H1 (cell line): ENCODE measurements at regions not wholly inside any gene's neighbourhood (a gene's known extent, or its start where the extent isn't known, plus 50 kb on each side); places are given as distances from the start of the nearest gene placed in this dataset.

Source experiments
- CTCF ChIA-PET: fragments of 300-600 bp; sonication (Branson Sonifier 250); formaldehyde crosslinking; loops from one replicate; lab custom pipeline; 2021; ENCODE audit not compliant: partially characterized antibody; lab: Charles Lee
- POLR2A ChIA-PET: fragments of 300-600 bp; sonication (Branson Sonifier 250); formaldehyde crosslinking; loops from one replicate; lab custom pipeline; 2021; ENCODE audit warnings: inconsistent platforms; ENCODE audit not compliant: partially characterized antibody; lab: Charles Lee
- DNase-seq, 2 experiments: peaks; one replicate each; pipeline versions ENCODE4 v3.0.0 to v3.0.0-alpha.2; 2010 to 2022; ENCODE audit warnings: low spot score in 2 of 2, low read depth in 1 of 2, mixed read lengths in 1 of 2
- FAIRE-seq: peaks from 2 replicates; lab custom pipeline; 2011; peaks lifted over from hg19 to GRCh38; lab: Jason Lieb, UNC
- H2AFZ ChIP-seq: 2 replicates; pipeline ENCODE4 v1.8.1; 2012; ENCODE audit warnings: low read length, inconsistent platforms
- H2AK5ac ChIP-seq: 2 replicates; pipeline ENCODE4 v1.6.1; 2013; ENCODE audit warnings: low read depth, low read length
- H2BK120ac ChIP-seq: replicated peaks from 2 replicates; pipeline ENCODE3; 2013; ENCODE audit warnings: low read depth, low read length, inconsistent platforms
- H2BK12ac ChIP-seq: 2 replicates; pipeline ENCODE4 v1.6.1; 2013; ENCODE audit warnings: low read depth, low read length
- H2BK15ac ChIP-seq: 2 replicates; pipeline ENCODE4 v1.6.1; 2013; ENCODE audit warnings: low read length
- H2BK20ac ChIP-seq: 2 replicates; pipeline ENCODE4 v1.6.1; 2013; ENCODE audit warnings: low read length
- H2BK5ac ChIP-seq: 2 replicates; pipeline ENCODE4 v1.6.1; 2013; ENCODE audit warnings: low read depth, low read length
- H3K14ac ChIP-seq: 2 replicates; pipeline ENCODE4 v1.6.1; 2013; ENCODE audit warnings: inconsistent platforms; ENCODE audit not compliant: insufficient read length
- H3K18ac ChIP-seq: 2 replicates; pipeline ENCODE4 v1.6.1; 2013; ENCODE audit warnings: low read length; ENCODE audit errors: extremely low read depth
- H3K23ac ChIP-seq: 2 replicates; pipeline ENCODE4 v1.6.1; 2013; ENCODE audit warnings: inconsistent platforms; ENCODE audit not compliant: insufficient read length
- H3K23me2 ChIP-seq: 2 replicates; pipeline ENCODE4 v1.6.1; 2013; ENCODE audit warnings: low read depth, low read length
- H3K27ac ChIP-seq: 2 replicates; pipeline ENCODE4 v1.6.1; 2011; ENCODE audit warnings: low read depth, low read length, inconsistent platforms
- H3K27me3 ChIP-seq, 4 experiments: replicated peaks in 1 of 4; 1 replicate in 1 of 4; 2 replicates in 3 of 4; pipeline versions ENCODE4 v1.6.1 to v1.8.1; 2011 to 2013; ENCODE audit warnings: low read length in 3 of 4, mild to moderate bottlenecking in 3 of 4, inconsistent platforms in 2 of 4, mixed read lengths in 2 of 4, moderate library complexity in 1 of 4; ENCODE audit not compliant: control insufficient read depth in 3 of 4, insufficient read depth in 3 of 4; ENCODE audit errors: extremely low read depth in 1 of 4
- H3K36me3 ChIP-seq, 4 experiments: 2 replicates each; pipeline versions ENCODE4 v1.6.1 to v1.8.1; 2011 to 2013; ENCODE audit warnings: mild to moderate bottlenecking in 4 of 4, low read length in 3 of 4, moderate library complexity in 2 of 4, control low read depth in 1 of 4, inconsistent platforms in 1 of 4; ENCODE audit not compliant: insufficient read depth in 4 of 4, control insufficient read depth in 2 of 4
- H3K4ac ChIP-seq: replicated peaks from 2 replicates; pipeline ENCODE3; 2013; ENCODE audit warnings: low read length, low read depth, mixed read lengths, inconsistent platforms; ENCODE audit not compliant: insufficient read length
- H3K4me1 ChIP-seq, 4 experiments: replicated peaks in 1 of 4; 1 replicate in 1 of 4; 2 replicates in 3 of 4; pipeline versions ENCODE4 v1.6.1 to v1.8.1; 2011 to 2013; ENCODE audit warnings: low read length in 3 of 4, inconsistent platforms in 2 of 4, mixed read lengths in 1 of 4; ENCODE audit not compliant: insufficient read depth in 4 of 4, control insufficient read depth in 3 of 4
- H3K4me2 ChIP-seq, 2 experiments: 2 replicates each; pipeline versions ENCODE4 v1.6.1 to v1.8.1; 2011 to 2013; ENCODE audit warnings: low read depth in 2 of 2, low read length in 2 of 2, control low read depth in 1 of 2, inconsistent platforms in 1 of 2, mild to moderate bottlenecking in 1 of 2; ENCODE audit not compliant: insufficient read depth in 1 of 2
- H3K4me3 ChIP-seq, 4 experiments: fragments of 200-600, 300-600 bp in 1 of 4; sonication (generic), shearing (Covaris generic), sonication (Bioruptor Twin) in 1 of 4; 2 replicates each; pipeline versions ENCODE4 v1.5.1 to v1.8.1; 2011 to 2016; ENCODE audit warnings: low read length in 4 of 4, low read depth in 3 of 4, control low read depth in 2 of 4, inconsistent platforms in 2 of 4, mild to moderate bottlenecking in 2 of 4, mixed read lengths in 1 of 4, moderate library complexity in 1 of 4; ENCODE audit not compliant: insufficient read depth in 2 of 4; ENCODE audit errors: extremely low read depth in 1 of 4
- H3K56ac ChIP-seq: replicated peaks from 2 replicates; pipeline ENCODE3; 2013; ENCODE audit warnings: low read depth, mild to moderate bottlenecking, mixed read lengths, low read length, inconsistent platforms; ENCODE audit not compliant: insufficient read length
- H3K79me1 ChIP-seq: 2 replicates; pipeline ENCODE4 v1.6.1; 2013; ENCODE audit warnings: low read depth, low read length, control low read depth
- H3K79me2 ChIP-seq, 2 experiments: 2 replicates each; pipeline versions ENCODE4 v1.6.1 to v1.8.1; 2012 to 2013; ENCODE audit warnings: low read length in 2 of 2, mild to moderate bottlenecking in 2 of 2, inconsistent platforms in 1 of 2; ENCODE audit not compliant: insufficient read depth in 2 of 2, control insufficient read depth in 1 of 2
- H3K9ac ChIP-seq, 4 experiments: replicated peaks in 1 of 4; 1 replicate in 1 of 4; 2 replicates in 3 of 4; pipeline versions ENCODE4 v1.6.1 to v1.8.1; 2011 to 2013; ENCODE audit warnings: low read depth in 3 of 4, low read length in 3 of 4, control low read depth in 2 of 4, mild to moderate bottlenecking in 2 of 4, moderate library complexity in 2 of 4, inconsistent platforms in 1 of 4; ENCODE audit errors: extremely low read depth in 1 of 4
- H3K9me3 ChIP-seq, 2 experiments: 2 replicates each; pipeline versions ENCODE4 v1.6.1 to v1.8.1; 2012 to 2013; ENCODE audit warnings: mild to moderate bottlenecking in 2 of 2, moderate library complexity in 2 of 2, control low read depth in 1 of 2, inconsistent platforms in 1 of 2, low read depth in 1 of 2, low read length in 1 of 2, mixed read lengths in 1 of 2; ENCODE audit not compliant: insufficient read depth in 2 of 2
- H4K20me1 ChIP-seq, 2 experiments: replicated peaks in 1 of 2; 2 replicates each; pipeline versions ENCODE3 to v1.8.1; 2011 to 2013; ENCODE audit warnings: inconsistent platforms in 2 of 2, low read length in 2 of 2, mild to moderate bottlenecking in 1 of 2; ENCODE audit not compliant: insufficient read depth in 2 of 2, control insufficient read depth in 1 of 2
- H4K5ac ChIP-seq: 2 replicates; pipeline ENCODE4 v1.6.1; 2013; ENCODE audit warnings: low read length, low read depth, mixed read lengths, inconsistent platforms; ENCODE audit not compliant: insufficient read length
- H4K8ac ChIP-seq: 2 replicates; pipeline ENCODE4 v1.8.0; 2013; ENCODE audit warnings: mild to moderate bottlenecking, moderate library complexity, low read length, inconsistent platforms; ENCODE audit not compliant: insufficient read depth; ENCODE audit errors: extremely low read depth
- H4K91ac ChIP-seq: replicated peaks from 2 replicates; pipeline ENCODE3; 2013; ENCODE audit warnings: low read length, mixed read lengths, inconsistent platforms; ENCODE audit not compliant: insufficient read length
- CBX8 ChIP-seq: fragments of 300-800, 300-1000 bp; sonication (generic); IDR thresholded peaks from 2 replicates; pipeline ENCODE4 v1.7.1; 2016; ENCODE audit warnings: low read depth, low read length, borderline replicate concordance
- CREB1 ChIP-seq: IDR thresholded peaks from 2 replicates; pipeline ENCODE4 v1.6.1; 2012; ENCODE audit warnings: inconsistent platforms
- JUND ChIP-seq: IDR thresholded peaks from 2 replicates; pipeline ENCODE4 v1.6.1; 2011; ENCODE audit warnings: mild to moderate bottlenecking, improper control_type of control experiment, low read length
- KDM4A ChIP-seq: IDR thresholded peaks from one replicate; pipeline ENCODE4 v1.7.1; 2012; ENCODE audit warnings: low read depth, mild to moderate bottlenecking, moderate library complexity, low read length, inconsistent platforms; ENCODE audit not compliant: severe bottlenecking
- PHF8 ChIP-seq: fragments of 200-600 bp; sonication (generic); conservative IDR thresholded peaks from 2 replicates; pipeline ENCODE4 v1.7.1; 2012; ENCODE audit warnings: low read depth, mild to moderate bottlenecking, inconsistent platforms, low read length, moderate library complexity
- RBBP5 ChIP-seq: IDR thresholded peaks from 2 replicates; pipeline ENCODE4 v1.7.1; 2012; ENCODE audit warnings: low read depth, mild to moderate bottlenecking, inconsistent platforms, low read length, moderate library complexity, borderline replicate concordance
- RFX5 ChIP-seq: IDR thresholded peaks from 2 replicates; pipeline ENCODE4 v1.6.1; 2011; ENCODE audit warnings: low read depth, low read length, improper control_type of control experiment, borderline replicate concordance
- RXRA ChIP-seq: IDR thresholded peaks from 2 replicates; pipeline ENCODE4 v1.6.1; 2011; ENCODE audit warnings: low read depth, mild to moderate bottlenecking, low read length, moderate library complexity; ENCODE audit not compliant: insufficient read depth
- SAP30 ChIP-seq: fragments of 300-600 bp; sonication (generic); IDR thresholded peaks from 2 replicates; pipeline ENCODE4 v1.7.1; 2012; ENCODE audit warnings: low read length, moderate library complexity, mild to moderate bottlenecking, inconsistent platforms; ENCODE audit not compliant: insufficient read depth, insufficient replicate concordance
- SIX5 ChIP-seq: IDR thresholded peaks from 2 replicates; pipeline ENCODE4 v1.6.1; 2011; ENCODE audit warnings: mild to moderate bottlenecking, low read depth, low read length
- TAF7 ChIP-seq: optimal IDR thresholded peaks from 2 replicates; pipeline ENCODE3; 2011; ENCODE audit warnings: low read depth, mild to moderate bottlenecking, inconsistent platforms, low read length, moderate library complexity, borderline replicate concordance
- TEAD4 ChIP-seq: IDR thresholded peaks from 2 replicates; pipeline ENCODE4 v1.6.1; 2012; ENCODE audit warnings: low read depth, low read length, inconsistent platforms, mixed read lengths
- WGBS, 2 experiments: shearing (Covaris generic) in 1 of 2; methylation state at CpG; one replicate each; pipeline versions ENCODE4 v1.1.6 to v1.1.7; 2013 to 2015; ENCODE audit warnings: low lambda C conversion rate in 2 of 2, mixed read lengths in 2 of 2, inconsistent platforms in 1 of 2, low coverage in 1 of 2, missing lambda C conversion rate in 1 of 2; ENCODE audit not compliant: insufficient replicate concordance in 2 of 2, insufficient coverage in 1 of 2, insufficient read length in 1 of 2; ENCODE audit errors: extremely low coverage in 1 of 2, missing lambda C conversion rate in 1 of 2; 5-methylcytosine and 5-hydroxymethylcytosine counted together
- TF ChIP-seq, protein P1 (sequence below): IDR thresholded peaks from 2 replicates; pipeline ENCODE4 v1.6.1; 2012; ENCODE audit warnings: inconsistent platforms

DNA sequence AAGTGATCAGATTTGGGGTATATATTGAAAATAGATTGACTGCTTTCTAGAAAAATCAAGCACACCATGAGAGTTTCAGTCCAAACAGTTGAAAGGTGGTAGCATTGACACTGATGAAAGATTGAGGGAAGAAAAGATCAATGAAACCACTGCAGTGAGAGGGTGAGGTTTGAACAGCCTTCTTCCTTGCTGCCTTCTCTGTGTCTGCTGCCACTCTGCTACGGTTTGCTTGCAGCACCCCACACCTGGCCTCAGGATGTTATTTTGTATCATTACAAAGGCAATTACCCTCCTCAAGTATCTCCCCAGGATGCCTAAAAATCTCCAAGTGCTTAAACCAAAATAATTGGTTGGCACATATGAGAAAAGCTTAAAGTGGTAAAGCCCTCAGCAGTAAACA, 683.6 kb upstream of the ARPP21 start:
- Histone ChIP-seq H2BK12ac (no peak overlapping the region), H3K4me3 (no peak overlapping the region), H3K56ac (no peak overlapping the region), H4K5ac (no peak overlapping the region), H4K91ac (no peak overlapping the region), H3K23ac (no peak overlapping the region), H3K27me3 (no peaks in the 10 kb centered on the region), H3K79me1 (no peaks in the 10 kb centered on the region), H2BK15ac (no peak overlapping the region), H3K9me3 (no peaks in the 10 kb centered on the region), H3K79me2 (no peaks in the 10 kb centered on the region), H2BK120ac (no peak overlapping the region), H3K23me2 (no peaks in the 10 kb centered on the region), H4K8ac (no peak overlapping the region), H2BK5ac (no peak overlapping the region), H2BK20ac (no peak overlapping the region), H3K9ac (no peak overlapping the region), H3K4me2 (no peak overlapping the region), H3K14ac (no peak overlapping the region), H3K36me3 (no peaks in the 10 kb centered on the region), H3K18ac (no peak overlapping the region), H2AK5ac (no peak overlapping the region), H4K20me1 (no peaks in the 10 kb centered on the region), H3K27ac (no peak overlapping the region), H2AFZ (peak overlapping the region; percentile 64), H3K4me1 (peaks cover 0 to 3% (median 0%) of the 10 kb centered on the region in 4 experiments; a peak in 1 of 7 replicates), H3K4ac (no peak overlapping the region)
- TF ChIP-seq KDM4A (no peak), RBBP5 (no peak), TEAD4 (no peak), SIX5 (no peak), CBX8 (no peak), RXRA (no peak), TAF7 (no peak), SAP30 (no peak), JUND (no peak), CREB1 (no peak), RFX5 (no peak), PHF8 (no peak)
- TF ChIP-seq, protein P1, sequence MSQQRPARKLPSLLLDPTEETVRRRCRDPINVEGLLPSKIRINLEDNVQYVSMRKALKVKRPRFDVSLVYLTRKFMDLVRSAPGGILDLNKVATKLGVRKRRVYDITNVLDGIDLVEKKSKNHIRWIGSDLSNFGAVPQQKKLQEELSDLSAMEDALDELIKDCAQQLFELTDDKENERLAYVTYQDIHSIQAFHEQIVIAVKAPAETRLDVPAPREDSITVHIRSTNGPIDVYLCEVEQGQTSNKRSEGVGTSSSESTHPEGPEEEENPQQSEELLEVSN: no peak
- ChIA-PET POLR2A (no interaction called here), CTCF (no interaction called here)
- FAIRE-seq (no peak), DNase-seq (no peak)
- WGBS, 2 experiments: 80% methylated on average over 1 of the region's 1 CpG; no CpG with 5 or more reads in 1 of the 2 experiments
